Keratinocyte (primary cell): ENCODE measurements at regions not wholly inside any gene's neighbourhood (a gene's known extent, or its start where the extent isn't known, plus 50 kb on each side); places are given as distances from the start of the nearest gene placed in this dataset.

Experiments used
- EZH2 ChIP-seq: IDR thresholded peaks from one replicate; pipeline ENCODE4 v1.6.1; 2012; ENCODE audit warnings: inconsistent platforms, mild to moderate bottlenecking, low read length, moderate library complexity
- TF ChIP-seq, protein P1 (sequence below), 3 experiments: IDR thresholded peaks in 1 of 3; conservative IDR thresholded peaks in 1 of 3; optimal IDR thresholded peaks in 1 of 3; 2 replicates in 2 of 3; 3 replicates in 1 of 3; pipeline versions ENCODE3 to v1.5.1; 2011; ENCODE audit warnings: low read length in 3 of 3, mild to moderate bottlenecking in 3 of 3, moderate library complexity in 2 of 3, control low read depth in 1 of 3, inconsistent platforms in 1 of 3; ENCODE audit not compliant: insufficient read depth in 2 of 3; ENCODE audit errors: extremely low read depth in 1 of 3

DNA sequence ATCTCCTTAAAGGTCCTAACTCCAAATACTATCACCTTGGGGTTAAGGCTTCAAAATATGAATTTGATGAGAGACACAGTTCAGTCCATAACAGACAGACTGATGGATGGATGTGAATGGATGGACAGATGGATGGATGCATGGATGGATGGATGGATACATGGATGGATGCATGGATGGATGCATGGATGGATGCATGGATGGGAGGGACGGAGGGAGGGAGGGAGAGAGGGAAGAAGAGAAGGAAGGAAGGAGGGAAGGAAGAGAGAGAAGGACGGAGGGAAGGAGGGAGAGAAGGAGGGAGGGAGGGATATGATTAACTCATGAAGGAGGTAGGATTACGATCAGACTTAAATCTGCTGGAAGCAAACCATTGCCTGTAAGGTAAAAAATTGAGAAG, 192.4 kb downstream of the LRRN1 start:
- TF ChIP-seq, protein P1, sequence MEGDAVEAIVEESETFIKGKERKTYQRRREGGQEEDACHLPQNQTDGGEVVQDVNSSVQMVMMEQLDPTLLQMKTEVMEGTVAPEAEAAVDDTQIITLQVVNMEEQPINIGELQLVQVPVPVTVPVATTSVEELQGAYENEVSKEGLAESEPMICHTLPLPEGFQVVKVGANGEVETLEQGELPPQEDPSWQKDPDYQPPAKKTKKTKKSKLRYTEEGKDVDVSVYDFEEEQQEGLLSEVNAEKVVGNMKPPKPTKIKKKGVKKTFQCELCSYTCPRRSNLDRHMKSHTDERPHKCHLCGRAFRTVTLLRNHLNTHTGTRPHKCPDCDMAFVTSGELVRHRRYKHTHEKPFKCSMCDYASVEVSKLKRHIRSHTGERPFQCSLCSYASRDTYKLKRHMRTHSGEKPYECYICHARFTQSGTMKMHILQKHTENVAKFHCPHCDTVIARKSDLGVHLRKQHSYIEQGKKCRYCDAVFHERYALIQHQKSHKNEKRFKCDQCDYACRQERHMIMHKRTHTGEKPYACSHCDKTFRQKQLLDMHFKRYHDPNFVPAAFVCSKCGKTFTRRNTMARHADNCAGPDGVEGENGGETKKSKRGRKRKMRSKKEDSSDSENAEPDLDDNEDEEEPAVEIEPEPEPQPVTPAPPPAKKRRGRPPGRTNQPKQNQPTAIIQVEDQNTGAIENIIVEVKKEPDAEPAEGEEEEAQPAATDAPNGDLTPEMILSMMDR (optimal IDR thresholded peaks at IDR 0.05 in 1 of 3, IDR thresholded peaks at IDR 0.05 in 1 of 3, conservative IDR thresholded peaks at IDR 0.05 in 1 of 3; ENCODE audit: extremely low read depth in 1 of 3, insufficient read depth in 2 of 3, low read length in 3 of 3), result no peak
- no peak for TF ChIP-seq EZH2
